GM21723 (cell line): ENCODE measurements at regions not wholly inside any gene's neighbourhood (a gene's known extent, or its start where the extent isn't known, plus 50 kb on each side); places are given as distances from the start of the nearest gene placed in this dataset.
"Not testable (repeated sequence)": the region's sequence is repeated elsewhere in the genome, so short reads cannot be mapped to it uniquely, and the experiment has no call there.

ENCODE experiments used
- ATAC-seq: cut with Tn5 transposase; IDR thresholded peaks from one replicate; pipeline ENCODE4 v1.9.1; 2021; ENCODE audit warnings: mild to moderate bottlenecking, moderate library complexity; ENCODE audit not compliant: unreplicated experiment

DNA sequence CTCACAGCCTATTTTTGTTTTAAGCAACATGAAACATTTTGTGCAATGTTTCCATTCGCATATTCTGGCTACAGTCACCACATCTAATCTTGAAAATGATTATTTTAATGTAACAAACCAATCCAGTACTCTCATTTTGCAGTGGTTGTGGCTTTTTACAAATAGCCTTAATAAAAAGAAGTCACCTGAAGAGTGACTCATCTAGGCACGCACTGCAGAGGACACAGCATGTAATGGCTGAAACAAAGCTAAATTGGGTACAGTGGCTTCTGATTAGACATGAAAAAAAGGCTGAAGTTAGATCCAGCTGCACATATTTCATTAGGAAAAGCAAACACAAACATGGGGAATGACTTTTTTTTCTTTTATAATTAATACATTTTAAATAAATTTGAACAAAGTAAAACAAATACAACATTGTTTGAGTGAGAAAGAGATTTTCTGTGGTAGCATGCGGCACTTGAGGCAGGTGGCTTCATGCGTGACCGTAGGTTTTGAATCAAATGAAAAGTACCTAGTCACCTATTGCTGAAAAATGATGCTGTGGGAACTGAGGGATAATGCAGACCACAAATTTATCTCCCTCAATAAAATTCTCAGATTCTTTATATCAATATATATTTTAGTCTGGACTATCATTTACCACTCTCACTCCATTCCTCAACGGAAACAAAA is 240.8 kb upstream of the DDX53 start:
- ATAC-seq: peak; percentile 91

DNA sequence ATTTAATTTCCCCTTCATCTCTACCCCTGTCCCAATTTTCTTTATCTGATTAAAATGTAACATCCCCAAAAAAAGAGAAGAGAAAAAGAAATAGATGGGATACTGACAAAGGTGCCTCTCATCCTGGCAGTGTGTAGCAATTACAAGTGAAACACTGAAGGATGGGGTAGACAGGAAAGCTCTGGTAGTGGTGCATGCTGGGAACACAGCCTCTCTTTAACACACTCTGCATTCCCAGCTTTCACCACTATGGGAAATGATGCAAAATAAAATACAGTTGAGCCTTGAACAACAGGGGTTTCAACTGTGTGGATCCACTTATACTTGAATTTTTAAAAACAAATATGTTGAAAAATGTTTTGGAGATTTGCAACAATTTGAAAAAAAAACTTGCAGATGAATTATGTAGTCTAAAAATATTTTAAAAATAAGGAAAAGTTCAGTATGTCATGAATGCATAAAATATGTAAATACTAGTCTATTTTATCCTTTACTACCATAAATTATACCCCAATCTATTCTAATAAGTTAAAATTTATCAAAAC is 239.2 kb upstream of the DDX53 start:
- ATAC-seq: no peak

- no peak for ATAC-seq
Observed at GRCh38 chrX:22788221-22788620, 211.5 kb upstream of the DDX53 start.

GRCh38 chrX:22795671-22796070 is 204.1 kb upstream of the DDX53 start:
- no peak for ATAC-seq

- ATAC-seq: peak; percentile 45
Observed at GRCh38 chrX:22800360-22800759, 199.4 kb upstream of the DDX53 start.

- ATAC-seq: no peak
Observed at GRCh38 chrX:22800806-22801205, 199.0 kb upstream of the DDX53 start.

DNA sequence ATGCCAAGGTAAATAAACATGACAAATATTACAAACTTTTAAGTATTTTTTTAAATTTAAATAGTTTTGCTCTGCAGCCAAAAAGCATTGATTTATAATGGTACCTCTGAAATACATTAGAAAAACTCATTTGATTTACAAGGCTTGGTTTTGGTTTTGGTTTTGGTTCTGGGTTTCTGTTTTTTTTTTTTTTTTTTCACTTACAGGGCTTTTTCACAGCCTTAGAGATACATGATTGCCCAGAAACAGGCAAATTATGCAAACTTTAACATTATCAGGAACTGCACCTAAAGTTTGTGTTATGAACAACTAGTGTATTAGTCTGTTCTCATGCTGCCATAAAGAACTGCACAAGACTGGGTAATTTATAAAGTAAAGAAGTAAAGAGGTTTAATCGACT is 196.4 kb upstream of the DDX53 start:
- peak; percentile 70 for ATAC-seq

- ATAC-seq: no peak
Observed at GRCh38 chrX:22810876-22811275, 188.9 kb upstream of the DDX53 start.

GRCh38 chrX:22818061-22818460 is 181.7 kb upstream of the DDX53 start:
- no peak for ATAC-seq

- no peak for ATAC-seq
Observed at GRCh38 chrX:22855693-22856092, 144.1 kb upstream of the DDX53 start.

DNA sequence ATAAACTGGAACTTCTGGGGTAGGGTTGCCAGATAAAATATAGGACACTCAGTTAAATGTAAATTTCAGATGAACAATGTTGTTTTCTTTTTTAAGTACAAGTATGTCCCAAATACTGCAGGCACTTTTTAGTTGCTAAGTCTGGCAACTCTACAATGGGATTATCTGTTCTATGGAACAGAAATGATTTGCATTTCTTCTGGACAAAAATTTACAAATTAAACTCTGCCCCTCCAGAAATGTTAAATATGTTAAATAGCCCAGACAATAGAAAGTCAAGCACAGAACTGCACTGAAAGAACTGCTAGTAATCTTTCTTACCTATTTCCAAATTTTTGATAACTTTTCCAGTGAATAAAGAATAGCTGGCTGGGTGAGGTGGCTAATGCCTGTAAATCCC is 140.1 kb upstream of the DDX53 start:
- no peak for ATAC-seq

DNA sequence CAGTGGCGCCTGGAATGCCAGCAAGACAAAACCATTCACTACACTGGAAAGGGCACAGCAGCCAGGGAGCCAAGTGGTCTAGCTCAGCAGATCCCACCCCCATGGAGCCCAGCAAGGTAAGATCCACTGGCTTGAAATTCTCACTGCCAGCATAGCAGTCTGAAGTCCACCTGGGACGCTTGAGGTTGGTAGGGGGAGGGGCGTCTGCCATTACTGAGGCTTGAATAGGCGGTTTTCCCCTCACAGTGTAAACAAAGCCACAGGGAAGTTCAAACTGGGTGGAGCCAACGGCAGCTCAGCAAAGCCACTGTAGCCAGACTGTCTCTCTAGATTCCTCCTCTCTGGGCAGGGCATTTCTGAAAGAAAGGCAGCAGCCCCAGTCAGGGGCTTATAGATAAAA is 133.0 kb upstream of the DDX53 start:
- not testable (repeated sequence) for ATAC-seq

DNA sequence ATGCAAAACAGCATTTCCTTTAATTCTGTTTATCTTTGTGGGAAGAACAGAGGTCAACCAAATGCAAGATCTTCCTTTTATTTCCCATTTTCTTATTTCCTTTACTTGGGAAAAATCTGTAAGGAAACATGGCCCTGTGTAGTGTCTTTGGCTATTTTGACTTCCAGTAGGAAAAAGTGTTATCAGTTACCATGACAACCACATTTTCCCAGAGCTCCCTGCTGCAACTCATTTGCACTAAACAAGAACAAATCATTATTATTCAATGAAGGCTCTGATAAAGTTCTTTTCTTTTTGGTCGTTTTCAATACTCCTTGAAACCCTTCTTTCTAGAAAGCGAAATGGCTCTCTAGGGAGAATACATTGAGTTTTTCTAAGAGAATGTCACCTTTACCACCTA is 117.2 kb upstream of the DDX53 start:
- ATAC-seq: no peak

- no peak for ATAC-seq
Observed at GRCh38 chrX:22889819-22890218, 109.9 kb upstream of the DDX53 start.

- ATAC-seq: no peak
Observed at GRCh38 chrX:22912616-22913015, 87.1 kb upstream of the DDX53 start.

DNA sequence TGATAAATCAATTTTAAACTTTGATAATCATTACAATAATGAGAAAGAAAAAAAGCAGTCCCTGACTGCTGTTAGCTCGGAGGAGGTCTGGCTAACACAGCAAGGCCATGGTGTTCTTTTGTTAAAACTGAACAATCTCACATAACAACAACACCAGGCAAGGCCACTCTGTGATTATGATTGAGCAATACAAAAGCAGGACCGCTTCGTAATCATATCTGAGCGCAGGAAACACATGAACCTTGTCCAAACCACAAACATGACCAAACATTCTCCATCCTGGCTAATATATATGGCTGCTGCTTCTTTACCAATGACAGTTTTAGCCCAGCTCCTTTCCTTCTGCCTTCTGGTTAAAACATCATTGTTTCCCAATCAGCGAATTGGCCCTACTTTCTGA is 76.8 kb upstream of the DDX53 start:
- no peak for ATAC-seq

DNA sequence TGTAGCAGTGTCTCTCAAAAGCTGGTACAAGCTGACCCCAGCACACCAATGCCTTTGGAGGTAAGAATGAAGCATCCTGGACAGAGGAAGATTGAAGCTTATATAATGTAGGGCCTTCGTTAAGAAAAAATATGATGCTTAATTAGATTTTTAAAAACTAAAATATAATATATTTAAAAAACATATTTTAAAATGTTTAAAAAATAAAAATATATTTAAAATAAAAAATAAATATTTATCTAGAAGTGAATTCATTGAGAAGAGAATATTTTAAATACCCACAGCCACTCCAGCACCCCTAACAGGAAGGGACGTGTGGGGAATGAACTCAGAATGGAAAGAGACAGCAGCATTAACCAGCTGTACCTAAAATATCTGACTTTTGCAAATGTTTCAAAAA is 65.1 kb upstream of the DDX53 start:
- no peak for ATAC-seq

DNA sequence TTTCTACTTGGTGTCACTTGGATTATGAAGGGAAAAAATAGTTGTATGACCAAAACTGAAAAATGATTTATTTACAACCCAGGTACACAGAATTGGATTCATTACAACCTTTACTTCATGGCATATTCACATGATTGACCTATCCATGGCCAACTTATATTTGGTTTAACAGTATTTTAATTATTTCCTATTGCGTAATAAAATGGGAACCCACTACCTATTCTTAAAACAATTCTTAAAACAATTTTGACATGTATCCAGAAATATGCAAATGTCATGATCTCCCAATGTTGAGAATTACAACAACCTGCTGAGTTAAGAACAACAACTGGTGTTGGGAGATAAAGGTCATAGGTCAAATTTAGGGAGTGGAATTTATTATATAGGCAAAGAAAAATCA is 54.8 kb upstream of the DDX53 start:
- no peak for ATAC-seq
